PC-9 (cell line): ENCODE measurements at regions not wholly inside any gene's neighbourhood (a gene's known extent, or its start where the extent isn't known, plus 50 kb on each side); places are given as distances from the start of the nearest gene placed in this dataset.

Source experiments
- BruUV-seq: library from RNA; stranded (reverse); fragments of 400-500 nt; replicated peaks from 2 replicates; lab custom pipeline; 2021; lab: Mats Ljungman, UMichigan
- CTCF ChIA-PET: fragments of 300-600 bp; sonication (Branson Sonifier 250); formaldehyde crosslinking; loops from one replicate; lab custom pipeline; 2022; ENCODE audit warnings: antibody characterized with exemption; lab: Charles Lee
- POLR2A ChIA-PET: fragments of 300-600 bp; sonication (Branson Sonifier 250); formaldehyde crosslinking; loops from one replicate; lab custom pipeline; 2022; ENCODE audit warnings: antibody characterized with exemption; ENCODE audit not compliant: unreplicated experiment; lab: Charles Lee
- DNase-seq, 2 experiments: peaks; one replicate each; pipeline versions ENCODE4 v3.0.0 to v3.0.0-alpha.2; 2015 to 2022; ENCODE audit warnings: mixed read lengths in 1 of 2
- H2AFZ ChIP-seq: fragments of 200-600 bp; sonication (generic); 2 replicates; pipeline ENCODE4 v1.8.1; 2017; ENCODE audit warnings: antibody characterized with exemption
- H3F3A ChIP-seq: fragments of 200-600 bp; sonication (generic); 2 replicates; pipeline ENCODE4 v1.8.1; 2017; ENCODE audit warnings: antibody characterized with exemption, mild to moderate bottlenecking, low read depth; ENCODE audit not compliant: insufficient read depth
- H3K27ac ChIP-seq: fragments of 200-600 bp; sonication (generic); 2 replicates; pipeline ENCODE4 v1.6.1; 2016; ENCODE audit warnings: mixed run types
- H3K27me3 ChIP-seq: fragments of 200-600 bp; sonication (generic); 2 replicates; pipeline ENCODE4 v1.6.1; 2016; ENCODE audit warnings: low read depth, mixed run types; ENCODE audit not compliant: insufficient read depth
- H3K36me3 ChIP-seq: fragments of 200-600 bp; sonication (generic); 2 replicates; pipeline ENCODE4 v1.6.1; 2016; ENCODE audit warnings: low read depth, mixed run types
- H3K4me1 ChIP-seq: fragments of 200-600 bp; sonication (generic); replicated peaks from 2 replicates; pipeline ENCODE4 v1.6.1; 2016; ENCODE audit warnings: mixed run types; ENCODE audit not compliant: insufficient read depth
- H3K4me2 ChIP-seq: fragments of 200-600 bp; sonication (generic); 2 replicates; pipeline ENCODE4 v1.6.1; 2017; ENCODE audit warnings: mixed run types
- H3K4me3 ChIP-seq: fragments of 200-600 bp; sonication (generic); 2 replicates; pipeline ENCODE4 v1.6.1; 2016; ENCODE audit warnings: mixed run types
- H3K79me2 ChIP-seq: fragments of 200-600 bp; sonication (generic); 2 replicates; pipeline ENCODE4 v1.6.1; 2017; ENCODE audit warnings: low read depth, mixed run types
- H3K9me2 ChIP-seq: fragments of 200-600 bp; sonication (generic); 2 replicates; pipeline ENCODE4 v1.8.1; 2017; ENCODE audit warnings: mild to moderate bottlenecking; ENCODE audit not compliant: insufficient read depth
- H3K9me3 ChIP-seq: fragments of 200-600 bp; sonication (generic); 2 replicates; pipeline ENCODE4 v1.8.1; 2016; ENCODE audit warnings: low read depth; ENCODE audit not compliant: insufficient read depth
- H4K20me1 ChIP-seq: fragments of 200-600 bp; sonication (generic); 2 replicates; pipeline ENCODE4 v1.8.1; 2017; ENCODE audit not compliant: insufficient read depth
- CTCF ChIP-seq: fragments of 200-600 bp; sonication (generic); conservative IDR thresholded peaks from 2 replicates; pipeline ENCODE4 v1.6.1; 2017; ENCODE audit warnings: mixed run types, antibody characterized with exemption, mild to moderate bottlenecking, moderate library complexity
- EZH2 ChIP-seq: fragments of 200-600 bp; sonication (generic); IDR thresholded peaks from 2 replicates; pipeline ENCODE4 v1.8.0; 2017; ENCODE audit warnings: antibody characterized with exemption, low read depth
- intact Hi-C: fragments of 100-400 bp; cut with micrococcal nuclease; formaldehyde crosslinking; loops from one replicate; pipeline ENCODE4 v1.10.0; 2022; ENCODE audit not compliant: unreplicated experiment

GRCh38 chr7:67387851-67388250 lies 391.2 kb downstream of the TYW1 start:
- intact Hi-C loops: no loop called here
- TF ChIP-seq CTCF: no peak
- TF ChIP-seq EZH2: no peak
- Histone ChIP-seq H3K36me3 (no peaks in the 10 kb centered on the region), H3K4me2 (no peak overlapping the region), H3K9me3 (no peaks in the 10 kb centered on the region), H3K4me1 (no peaks in the 10 kb centered on the region), H3K4me3 (no peak overlapping the region), H4K20me1 (no peaks in the 10 kb centered on the region), H3K27ac (no peak overlapping the region), H3F3A (no peaks in the 10 kb centered on the region), H2AFZ (no peak overlapping the region), H3K27me3 (peaks cover 68% of the 10 kb centered on the region), H3K79me2 (no peaks in the 10 kb centered on the region), H3K9me2 (no peaks in the 10 kb centered on the region)
- CTCF ChIA-PET: no interaction called here
- POLR2A ChIA-PET: no interaction called here
- BruUV-seq: no TSS peak
- DNase-seq: no peak

GRCh38 chr7:67391168-67391567 lies 394.5 kb downstream of the TYW1 start:
- no peak for TF ChIP-seq CTCF
- TF ChIP-seq EZH2: no peak
- Histone ChIP-seq H2AFZ (no peak overlapping the region), H3K4me1 (no peaks in the 10 kb centered on the region), H3K4me3 (no peak overlapping the region), H3K79me2 (no peaks in the 10 kb centered on the region), H3F3A (no peaks in the 10 kb centered on the region), H3K36me3 (no peaks in the 10 kb centered on the region), H4K20me1 (no peaks in the 10 kb centered on the region), H3K27me3 (peaks cover 78% of the 10 kb centered on the region), H3K27ac (no peak overlapping the region), H3K4me2 (no peak overlapping the region), H3K9me2 (no peaks in the 10 kb centered on the region), H3K9me3 (no peaks in the 10 kb centered on the region)
- intact Hi-C loops: no loop called here
- BruUV-seq: no TSS peak
- ChIA-PET CTCF (no interaction called here), POLR2A (no interaction called here)
- no peak for DNase-seq

- TF ChIP-seq EZH2: no peak
- TF ChIP-seq CTCF: no peak
- ChIA-PET CTCF (no interaction called here), POLR2A (interaction anchor here (0.7 kb wide), 1 partner anchor 1898 kb away, joined by 7 read pairs; no protein-coding TSS in a partner anchor)
- peaks cover 69% of the 10 kb centered on the region for H3K27me3 ChIP-seq
- no TSS peak for BruUV-seq
- no peaks in the 10 kb centered on the region for H3F3A ChIP-seq
- intact Hi-C loops: no loop called here
- H3K79me2 ChIP-seq: no peaks in the 10 kb centered on the region
- no peak overlapping the region for H3K4me3 ChIP-seq
- no peaks in the 10 kb centered on the region for H3K9me2 ChIP-seq
- no peaks in the 10 kb centered on the region for H3K9me3 ChIP-seq
- no peak overlapping the region for H3K27ac ChIP-seq
- no peaks in the 10 kb centered on the region for H4K20me1 ChIP-seq
- H3K4me1 ChIP-seq: no peaks in the 10 kb centered on the region
- H2AFZ ChIP-seq: no peak overlapping the region
- H3K36me3 ChIP-seq: no peaks in the 10 kb centered on the region
- DNase-seq: no peak
- H3K4me2 ChIP-seq: no peak overlapping the region
Measured at GRCh38 chr7:67392596-67393438, 396.2 kb downstream of the TYW1 start.
